MM.1S (cell line): ENCODE measurements at regions not wholly inside any gene's neighbourhood (a gene's known extent, or its start where the extent isn't known, plus 50 kb on each side); places are given as distances from the start of the nearest gene placed in this dataset.

Source experiments
- EZH2 ChIP-seq: fragments of 300-600 bp; sonication (generic); optimal IDR thresholded peaks from 2 replicates; pipeline ENCODE3; 2017; ENCODE audit warnings: low read depth, mild to moderate bottlenecking, antibody characterized with exemption, low read length, mixed read lengths
- EZH2phosphoT487 ChIP-seq: fragments of 300-600 bp; sonication (generic); IDR thresholded peaks from 2 replicates; pipeline ENCODE4 v1.6.1; 2018; ENCODE audit warnings: antibody characterized with exemption, low read length
- TF ChIP-seq, protein P1 (sequence below): fragments of 300-600 bp; sonication (generic); IDR thresholded peaks from 2 replicates; pipeline ENCODE4 v1.5.1; 2016; ENCODE audit warnings: antibody characterized with exemption, low read length, mixed read lengths

DNA sequence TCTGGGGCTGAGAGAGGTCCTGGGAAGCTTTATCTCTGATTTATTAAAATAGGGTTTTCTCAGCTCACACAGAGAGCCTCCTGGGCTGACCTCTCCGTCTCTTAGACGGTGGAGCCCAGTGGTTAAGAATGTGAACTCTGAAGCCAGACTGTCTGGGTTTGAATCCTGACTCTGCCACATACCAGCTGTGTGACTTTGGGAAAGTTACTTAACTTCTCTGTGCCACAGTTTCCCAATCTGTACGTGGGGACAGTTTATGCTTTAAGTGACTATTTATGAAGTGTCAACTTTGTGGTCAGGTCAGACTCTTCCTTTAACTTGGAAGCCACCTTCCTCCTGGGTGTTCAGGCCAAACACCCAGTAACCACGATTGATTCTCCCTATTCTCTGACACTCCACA is 290.9 kb downstream of the AACS start:
- TF ChIP-seq, protein P1, sequence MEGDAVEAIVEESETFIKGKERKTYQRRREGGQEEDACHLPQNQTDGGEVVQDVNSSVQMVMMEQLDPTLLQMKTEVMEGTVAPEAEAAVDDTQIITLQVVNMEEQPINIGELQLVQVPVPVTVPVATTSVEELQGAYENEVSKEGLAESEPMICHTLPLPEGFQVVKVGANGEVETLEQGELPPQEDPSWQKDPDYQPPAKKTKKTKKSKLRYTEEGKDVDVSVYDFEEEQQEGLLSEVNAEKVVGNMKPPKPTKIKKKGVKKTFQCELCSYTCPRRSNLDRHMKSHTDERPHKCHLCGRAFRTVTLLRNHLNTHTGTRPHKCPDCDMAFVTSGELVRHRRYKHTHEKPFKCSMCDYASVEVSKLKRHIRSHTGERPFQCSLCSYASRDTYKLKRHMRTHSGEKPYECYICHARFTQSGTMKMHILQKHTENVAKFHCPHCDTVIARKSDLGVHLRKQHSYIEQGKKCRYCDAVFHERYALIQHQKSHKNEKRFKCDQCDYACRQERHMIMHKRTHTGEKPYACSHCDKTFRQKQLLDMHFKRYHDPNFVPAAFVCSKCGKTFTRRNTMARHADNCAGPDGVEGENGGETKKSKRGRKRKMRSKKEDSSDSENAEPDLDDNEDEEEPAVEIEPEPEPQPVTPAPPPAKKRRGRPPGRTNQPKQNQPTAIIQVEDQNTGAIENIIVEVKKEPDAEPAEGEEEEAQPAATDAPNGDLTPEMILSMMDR: no peak
- TF ChIP-seq EZH2 (no peak), EZH2phosphoT487 (no peak)
